Esophagus muscularis mucosa (tissue), 4 donors: ENCODE measurements at regions not wholly inside any gene's neighbourhood (a gene's known extent, or its start where the extent isn't known, plus 50 kb on each side); places are given as distances from the start of the nearest gene placed in this dataset.

ENCODE experiments used
- CTCF ChIP-seq, 3 experiments: fragments of 200-600 bp in 2 of 3; fragments of 450-650 bp in 1 of 3; sonication (generic) in 2 of 3; IDR thresholded peaks; one replicate each; pipeline ENCODE4 v1.5.1; 2017 to 2019; ENCODE audit warnings: antibody characterized with exemption in 3 of 3, mild to moderate bottlenecking in 2 of 3, moderate library complexity in 1 of 3
- EP300 ChIP-seq: sonication (generic); formaldehyde crosslinking; IDR thresholded peaks from one replicate; pipeline ENCODE4 v1.6.1; 2017; ENCODE audit warnings: antibody characterized with exemption
- POLR2A ChIP-seq: fragments of 450-650 bp; IDR thresholded peaks from one replicate; pipeline ENCODE4 v1.6.1; 2017; ENCODE audit warnings: antibody characterized with exemption, moderate library complexity, mild to moderate bottlenecking, low read depth
- POLR2AphosphoS5 ChIP-seq, 2 donors: sonication (generic); formaldehyde crosslinking; IDR thresholded peaks; one replicate each; pipeline ENCODE4 v1.6.1; 2017; ENCODE audit warnings: antibody characterized with exemption in 2 of 2

DNA sequence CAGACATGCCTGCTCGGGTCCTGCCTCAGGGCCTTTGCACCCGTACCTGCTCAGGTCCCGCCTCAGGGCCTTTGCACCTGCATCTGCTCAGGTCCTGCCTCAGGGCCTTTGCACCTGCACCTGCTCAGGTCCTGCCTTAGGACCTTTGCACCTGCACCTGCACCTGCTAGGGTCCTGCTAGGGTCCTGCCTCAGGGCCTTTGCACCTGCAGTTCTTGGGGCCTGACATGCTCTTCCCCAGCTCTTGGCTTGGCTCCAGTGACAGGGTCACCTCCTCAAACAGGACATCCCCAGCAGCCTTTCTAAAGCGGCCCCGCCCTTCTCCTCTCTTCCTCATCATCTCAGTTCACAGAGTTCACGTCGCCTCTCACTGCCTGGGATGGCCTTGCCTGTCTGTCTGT is 54.9 kb upstream of the NCOR2 start:
- TF ChIP-seq CTCF (IDR thresholded peaks at IDR 0.05) (no peak), EP300 (no peak), POLR2AphosphoS5 (IDR thresholded peaks at IDR 0.05) (no peak), POLR2A (no peak)
